Ishikawa (cell line): ENCODE measurements at regions not wholly inside any gene's neighbourhood (a gene's known extent, or its start where the extent isn't known, plus 50 kb on each side); places are given as distances from the start of the nearest gene placed in this dataset.

Experiments used
- CEBPB ChIP-seq: IDR thresholded peaks from 2 replicates; pipeline ENCODE4 v1.6.1; 2012
- CREB1 ChIP-seq: IDR thresholded peaks from 2 replicates; pipeline ENCODE4 v1.6.1; 2012; ENCODE audit warnings: low read depth
- EGR1 ChIP-seq: IDR thresholded peaks from 2 replicates; pipeline ENCODE4 v1.6.1; 2012
- EP300 ChIP-seq: IDR thresholded peaks from 2 replicates; pipeline ENCODE4 v1.6.1; 2012; ENCODE audit warnings: borderline replicate concordance
- FOXM1 ChIP-seq: IDR thresholded peaks from 2 replicates; pipeline ENCODE4 v1.6.1; 2012; ENCODE audit warnings: low read depth, borderline replicate concordance
- MAX ChIP-seq: IDR thresholded peaks from 2 replicates; pipeline ENCODE4 v1.6.1; 2012
- NFIC ChIP-seq: IDR thresholded peaks from 2 replicates; pipeline ENCODE4 v1.6.1; 2012
- RAD21 ChIP-seq: IDR thresholded peaks from 2 replicates; pipeline ENCODE4 v1.6.1; 2012; ENCODE audit warnings: low read depth
- REST ChIP-seq: IDR thresholded peaks from 2 replicates; pipeline ENCODE4 v1.6.1; 2012; ENCODE audit warnings: low read depth, mild to moderate bottlenecking
- TAF1 ChIP-seq: IDR thresholded peaks from 2 replicates; pipeline ENCODE4 v1.6.1; 2012; ENCODE audit warnings: low read depth, mild to moderate bottlenecking
- TCF12 ChIP-seq: IDR thresholded peaks from 2 replicates; pipeline ENCODE4 v1.6.1; 2012; ENCODE audit warnings: low read depth
- TEAD4 ChIP-seq: IDR thresholded peaks from 2 replicates; pipeline ENCODE4 v1.6.1; 2012
- USF1 ChIP-seq: IDR thresholded peaks from 2 replicates; pipeline ENCODE4 v1.6.1; 2012
- YY1 ChIP-seq: IDR thresholded peaks from 2 replicates; pipeline ENCODE4 v1.6.1; 2012; ENCODE audit warnings: low read depth
- ZBTB7A ChIP-seq: IDR thresholded peaks from 2 replicates; pipeline ENCODE4 v1.6.1; 2012; ENCODE audit warnings: low read depth

- no peak for TF ChIP-seq ZBTB7A
Measured at GRCh38 chr2:123434546-123435395, 590.3 kb upstream of the CNTNAP5 start.

- TF ChIP-seq EGR1 (no peak), CREB1 (no peak), EP300 (no peak), RAD21 (no peak), ZBTB7A (no peak)
Measured at GRCh38 chr2:123438251-123438650, 586.8 kb upstream of the CNTNAP5 start.

- no peak for TF ChIP-seq TAF1
- no peak for TF ChIP-seq TEAD4
- TF ChIP-seq REST = no peak
- no peak for TF ChIP-seq CEBPB
- no peak for TF ChIP-seq EGR1
- no peak for TF ChIP-seq NFIC
- no peak for TF ChIP-seq ZBTB7A
- no peak for TF ChIP-seq TCF12
- TF ChIP-seq YY1 = no peak
- TF ChIP-seq CREB1 = no peak
- no peak for TF ChIP-seq EP300
Measured at GRCh38 chr2:123438675-123439074, 586.4 kb upstream of the CNTNAP5 start.

GRCh38 chr2:123448801-123449200 lies 576.3 kb upstream of the CNTNAP5 start:
- no peak for TF ChIP-seq NFIC
- TF ChIP-seq CREB1 = no peak
- no peak for TF ChIP-seq REST
- TF ChIP-seq RAD21 = no peak
- TF ChIP-seq USF1 = no peak
- no peak for TF ChIP-seq FOXM1
- no peak for TF ChIP-seq EP300
- TF ChIP-seq MAX = no peak
- TF ChIP-seq TAF1 = no peak
- TF ChIP-seq CEBPB = no peak
- TF ChIP-seq YY1 = no peak

GRCh38 chr2:123451542-123451941 lies 573.5 kb upstream of the CNTNAP5 start:
- TF ChIP-seq TEAD4 (no peak), REST (no peak), CEBPB (no peak), ZBTB7A (no peak), CREB1 (no peak), TCF12 (no peak), USF1 (no peak), NFIC (no peak), EP300 (no peak), YY1 (no peak), TAF1 (no peak), FOXM1 (no peak), EGR1 (no peak)
